Endothelial cell (in vitro differentiated cells): ENCODE measurements at regions not wholly inside any gene's neighbourhood (a gene's known extent, or its start where the extent isn't known, plus 50 kb on each side); places are given as distances from the start of the nearest gene placed in this dataset.

ENCODE experiments used
- DNase-seq: peaks from one replicate; pipeline ENCODE4 v3.0.0; 2021; ENCODE audit warnings: low spot score
- H3K27ac Mint-ChIP-seq: one replicate; pipeline ENCODE4 v1.8.0; 2021; ENCODE audit warnings: mixed read lengths, inconsistent platforms; ENCODE audit not compliant: unreplicated experiment
- H3K27me3 Mint-ChIP-seq: one replicate; pipeline ENCODE4 v1.8.0; 2021; ENCODE audit warnings: mild to moderate bottlenecking, moderate library complexity, mixed read lengths, inconsistent platforms; ENCODE audit not compliant: unreplicated experiment
- H3K36me3 Mint-ChIP-seq: one replicate; pipeline ENCODE4 v1.8.0; 2021; ENCODE audit warnings: mild to moderate bottlenecking, low read depth, mixed read lengths, inconsistent platforms; ENCODE audit not compliant: unreplicated experiment
- H3K4me1 Mint-ChIP-seq: one replicate; pipeline ENCODE4 v1.8.0; 2021; ENCODE audit warnings: mild to moderate bottlenecking, mixed read lengths, inconsistent platforms; ENCODE audit not compliant: unreplicated experiment
- H3K4me3 Mint-ChIP-seq: one replicate; pipeline ENCODE4 v1.8.0; 2021; ENCODE audit warnings: mild to moderate bottlenecking, mixed read lengths, inconsistent platforms; ENCODE audit not compliant: unreplicated experiment
- H3K9me3 Mint-ChIP-seq: one replicate; pipeline ENCODE4 v1.8.0; 2021; ENCODE audit warnings: mixed read lengths, inconsistent platforms; ENCODE audit not compliant: unreplicated experiment
- TF ChIP-seq, protein P1 (sequence below): fragments of 200-600 bp; sonication (generic); IDR thresholded peaks from one replicate; pipeline ENCODE4 v1.5.0; 2021; ENCODE audit warnings: antibody characterized with exemption; ENCODE audit not compliant: unreplicated experiment

DNA sequence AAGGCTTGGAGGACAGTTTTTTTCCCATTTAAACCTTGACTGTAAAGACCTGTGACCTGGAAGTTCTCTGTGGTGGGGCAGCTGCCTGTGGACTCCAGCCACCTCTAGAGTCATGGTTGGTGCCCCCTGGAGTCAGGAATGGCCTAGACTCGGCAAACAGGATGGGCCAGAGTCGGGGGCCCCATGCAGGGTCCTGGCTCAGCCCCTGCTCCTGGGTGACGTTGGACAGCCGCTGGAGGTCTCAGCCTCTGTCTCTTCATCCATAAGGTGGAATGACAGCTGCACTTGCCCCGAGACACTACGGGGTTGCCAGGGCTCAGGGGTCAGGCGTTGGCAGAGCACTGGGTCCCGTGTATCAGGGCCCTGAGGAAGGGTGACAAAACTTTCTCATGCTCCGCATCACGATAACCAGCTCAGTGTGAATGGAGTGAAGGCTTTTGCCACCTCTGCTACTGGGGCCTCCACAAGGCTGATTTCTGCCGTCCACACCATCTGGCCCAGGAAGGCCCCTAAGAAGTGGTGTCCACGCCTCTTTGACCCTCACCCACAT lies 58.5 kb upstream of the TTC34 start:
- no peak overlapping the region for H3K4me3 Mint-ChIP-seq
- TF ChIP-seq, protein P1, sequence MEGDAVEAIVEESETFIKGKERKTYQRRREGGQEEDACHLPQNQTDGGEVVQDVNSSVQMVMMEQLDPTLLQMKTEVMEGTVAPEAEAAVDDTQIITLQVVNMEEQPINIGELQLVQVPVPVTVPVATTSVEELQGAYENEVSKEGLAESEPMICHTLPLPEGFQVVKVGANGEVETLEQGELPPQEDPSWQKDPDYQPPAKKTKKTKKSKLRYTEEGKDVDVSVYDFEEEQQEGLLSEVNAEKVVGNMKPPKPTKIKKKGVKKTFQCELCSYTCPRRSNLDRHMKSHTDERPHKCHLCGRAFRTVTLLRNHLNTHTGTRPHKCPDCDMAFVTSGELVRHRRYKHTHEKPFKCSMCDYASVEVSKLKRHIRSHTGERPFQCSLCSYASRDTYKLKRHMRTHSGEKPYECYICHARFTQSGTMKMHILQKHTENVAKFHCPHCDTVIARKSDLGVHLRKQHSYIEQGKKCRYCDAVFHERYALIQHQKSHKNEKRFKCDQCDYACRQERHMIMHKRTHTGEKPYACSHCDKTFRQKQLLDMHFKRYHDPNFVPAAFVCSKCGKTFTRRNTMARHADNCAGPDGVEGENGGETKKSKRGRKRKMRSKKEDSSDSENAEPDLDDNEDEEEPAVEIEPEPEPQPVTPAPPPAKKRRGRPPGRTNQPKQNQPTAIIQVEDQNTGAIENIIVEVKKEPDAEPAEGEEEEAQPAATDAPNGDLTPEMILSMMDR = no peak
- peaks cover 4% of the 10 kb centered on the region for H3K4me1 Mint-ChIP-seq
- H3K27me3 Mint-ChIP-seq = peaks cover 4% of the 10 kb centered on the region
- no peak for DNase-seq
- H3K9me3 Mint-ChIP-seq = peaks cover 9% of the 10 kb centered on the region
- H3K27ac Mint-ChIP-seq = no peak overlapping the region
- H3K36me3 Mint-ChIP-seq = no peaks in the 10 kb centered on the region

DNA sequence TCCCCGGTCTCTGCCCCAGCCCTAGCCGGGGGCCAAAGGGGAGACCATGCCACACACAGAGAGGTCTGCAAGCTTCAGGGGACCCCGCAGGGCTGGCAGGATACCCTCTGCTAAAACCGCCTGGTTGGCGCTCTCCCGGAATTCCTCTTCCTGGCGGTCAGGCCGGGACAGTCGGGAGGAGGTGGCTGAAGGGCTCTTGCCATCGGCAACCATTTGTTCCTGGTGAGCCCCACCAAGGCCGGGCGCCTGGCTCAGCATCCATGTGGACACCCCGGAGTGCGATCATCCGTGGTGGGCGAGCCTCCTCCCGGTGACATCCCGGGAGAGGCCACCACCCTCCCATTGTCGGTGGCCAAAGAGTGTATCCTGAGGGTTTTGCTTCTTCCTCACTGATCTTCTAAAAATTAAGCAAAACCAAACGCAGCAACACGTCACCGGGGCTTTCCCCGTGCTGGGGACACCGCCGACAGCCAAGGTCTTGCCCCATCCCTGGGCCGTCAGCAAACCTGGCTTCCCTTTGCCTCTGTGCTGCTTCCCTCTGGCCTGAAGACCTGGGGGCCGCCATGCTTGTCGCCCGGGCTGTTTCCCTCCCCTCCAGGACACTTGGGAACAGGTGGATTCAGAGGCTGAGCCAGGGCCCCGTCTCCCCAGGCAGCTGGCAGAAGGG lies 59.1 kb upstream of the TTC34 start:
- no peaks in the 10 kb centered on the region for H3K36me3 Mint-ChIP-seq
- no peak overlapping the region for H3K27ac Mint-ChIP-seq
- no peak overlapping the region for H3K4me3 Mint-ChIP-seq
- peaks cover 4% of the 10 kb centered on the region for H3K4me1 Mint-ChIP-seq
- H3K9me3 Mint-ChIP-seq = peaks cover 9% of the 10 kb centered on the region
- TF ChIP-seq, protein P1 = no peak
- peaks cover 5% of the 10 kb centered on the region for H3K27me3 Mint-ChIP-seq
- no peak for DNase-seq

DNA sequence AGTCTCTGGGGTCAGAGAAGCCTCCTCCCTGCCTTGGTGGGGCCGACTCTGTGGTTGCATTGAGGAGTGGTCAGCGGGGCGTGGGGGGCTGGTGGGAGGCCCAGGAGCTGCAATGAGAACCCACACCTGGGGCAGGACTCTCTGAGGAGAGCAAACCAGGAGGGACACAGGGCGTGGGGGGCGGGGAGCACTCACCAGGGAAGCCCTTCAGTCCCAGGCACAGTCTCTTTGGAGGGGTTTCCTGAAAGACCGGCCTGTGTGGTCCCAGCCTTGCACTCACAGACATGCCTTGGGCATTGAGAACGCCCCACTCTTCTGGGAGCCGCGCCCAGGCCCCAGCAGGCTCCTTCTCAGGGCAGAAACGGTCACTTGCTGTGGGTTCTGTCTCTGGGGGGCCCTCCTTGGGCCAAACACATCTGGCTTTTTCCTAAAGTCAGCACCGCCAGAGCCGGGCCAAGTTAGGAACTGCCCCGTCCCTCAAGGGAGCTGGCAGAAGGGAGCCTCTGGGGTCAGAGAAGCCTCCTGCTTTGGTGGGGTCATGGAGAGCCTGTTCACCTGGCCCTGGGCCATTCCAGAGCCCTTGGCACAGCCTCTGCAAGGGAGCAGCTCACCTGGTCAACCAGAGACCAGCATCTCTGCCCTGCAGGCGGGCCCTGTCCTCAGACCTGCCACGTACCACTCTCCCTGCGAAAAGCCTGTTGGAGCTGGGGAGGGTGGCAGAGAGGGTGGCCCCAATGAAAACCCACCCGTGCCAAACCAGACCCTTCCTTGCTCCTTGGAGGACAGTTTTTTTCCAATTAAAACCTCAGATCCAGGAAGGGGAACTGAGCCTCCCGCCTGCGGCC lies 59.9 kb upstream of the TTC34 start:
- Mint-ChIP-seq H3K27ac (no peak overlapping the region), H3K36me3 (no peaks in the 10 kb centered on the region), H3K27me3 (peaks cover 7% of the 10 kb centered on the region), H3K9me3 (peaks cover 9% of the 10 kb centered on the region), H3K4me3 (no peak overlapping the region), H3K4me1 (peaks cover 4% of the 10 kb centered on the region)
- DNase-seq = no peak
- TF ChIP-seq, protein P1 = no peak

DNA sequence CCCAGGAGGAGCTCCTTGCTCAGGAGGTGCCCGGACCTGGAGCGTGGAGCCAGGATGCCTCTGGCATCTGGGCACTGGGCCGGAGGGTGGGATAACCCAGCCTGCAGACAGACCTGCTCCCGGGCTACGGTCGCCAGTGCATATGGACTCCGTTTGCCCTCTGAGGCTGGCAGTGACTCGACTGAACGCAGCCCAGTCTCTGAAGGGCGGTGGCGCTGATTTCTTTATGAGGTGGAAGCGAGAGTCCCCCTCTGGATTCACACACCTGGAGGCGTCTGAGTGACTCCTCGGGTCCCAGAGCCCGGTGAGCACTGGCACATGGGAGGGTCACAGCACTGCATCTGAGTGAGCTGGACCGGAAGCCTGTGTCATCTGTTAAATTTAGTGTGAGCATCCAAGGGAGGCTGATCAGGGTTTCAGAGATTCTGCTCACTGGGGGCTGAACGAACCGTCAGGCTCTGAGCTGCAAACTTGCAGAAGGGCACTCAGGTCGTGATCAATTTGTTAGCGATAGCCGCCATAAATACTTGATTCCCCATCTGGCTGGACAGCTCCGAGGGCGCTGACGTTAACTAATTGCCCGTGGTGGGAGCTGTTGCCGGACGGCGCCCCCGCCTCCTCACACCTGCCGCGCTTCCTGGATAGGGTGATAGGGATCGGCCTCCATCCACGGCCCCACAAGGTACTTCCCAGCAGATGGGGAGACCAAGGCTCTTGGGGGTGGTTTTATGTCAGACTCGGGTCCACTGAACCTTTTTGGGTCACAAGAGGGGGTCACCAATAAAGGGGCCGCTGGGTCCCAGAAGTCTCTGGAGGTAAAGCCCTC lies 60.7 kb upstream of the TTC34 start:
- Mint-ChIP-seq H3K27ac (no peak overlapping the region), H3K36me3 (no peaks in the 10 kb centered on the region), H3K4me3 (no peak overlapping the region), H3K9me3 (peaks cover 9% of the 10 kb centered on the region), H3K4me1 (peaks cover 2% of the 10 kb centered on the region), H3K27me3 (peaks cover 7% of the 10 kb centered on the region)
- TF ChIP-seq, protein P1 = no peak
- no peak for DNase-seq
